ENCODE measurements at regions not wholly inside any gene's neighbourhood (a gene's known extent, or its start where the extent isn't known, plus 50 kb on each side); places are given as distances from the start of the nearest gene placed in this dataset.
A peak's percentile ranks its signal among the peaks of the same experiment; 100 is the strongest.
"Not testable (repeated sequence)": the region's sequence is repeated elsewhere in the genome, so short reads cannot be mapped to it uniquely, and the experiment has no call there.

DNA sequence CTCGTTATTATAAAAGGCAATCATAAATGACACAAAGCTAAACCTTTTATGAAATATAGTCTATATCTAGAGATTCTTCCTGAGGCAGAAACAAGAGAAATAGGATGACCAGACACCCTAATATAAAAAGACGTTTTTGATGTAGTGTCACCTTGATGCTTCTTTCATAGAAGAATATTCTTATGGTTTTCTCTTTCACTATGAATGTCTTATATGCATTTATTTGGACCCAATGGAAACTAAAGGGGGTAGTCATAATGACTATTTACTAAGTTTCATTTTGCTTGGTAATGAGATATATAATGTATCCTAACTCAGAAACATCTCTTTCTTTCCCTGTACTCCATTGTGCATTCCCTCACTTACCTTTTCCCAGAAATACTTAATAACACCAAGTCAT is 393.9 kb downstream of the RAP2B start:
- DNase-seq: no peak

DNA sequence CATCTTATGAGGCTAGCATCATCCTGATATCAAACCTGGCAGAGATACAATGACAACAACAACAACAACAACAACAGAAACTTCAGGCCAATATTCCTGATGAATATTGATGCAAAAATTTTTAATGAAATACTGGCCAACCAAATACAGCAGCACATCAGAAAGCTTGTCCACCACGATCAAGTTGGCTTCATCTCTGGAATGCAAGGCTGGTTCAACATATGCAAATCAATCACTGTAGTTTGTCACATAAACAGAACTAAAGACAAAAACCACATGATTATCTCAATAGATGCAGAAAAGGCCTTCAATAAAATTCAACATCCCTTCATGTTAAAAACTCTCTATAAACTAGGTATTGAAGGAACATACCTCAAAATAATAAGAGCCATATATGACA is 397.3 kb downstream of the RAP2B start:
- DNase-seq: not testable (repeated sequence)

DNA sequence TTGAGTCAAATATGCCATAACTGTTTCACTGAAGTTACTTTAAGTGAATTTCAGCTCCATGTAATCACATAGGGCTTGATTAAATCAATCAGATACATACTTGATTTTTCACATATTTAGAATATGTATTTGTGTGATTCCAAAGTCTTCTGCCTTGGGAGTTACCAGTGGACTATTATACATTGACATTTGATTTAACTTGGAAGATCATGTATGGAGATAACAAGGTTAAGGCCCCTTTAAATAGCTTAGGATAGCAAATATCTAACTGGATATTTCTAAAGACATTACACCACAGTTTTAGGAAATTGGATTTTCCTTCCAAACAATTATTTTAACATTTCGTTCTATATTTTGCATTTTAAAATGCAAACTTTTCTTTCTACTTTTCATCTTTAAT is 405.0 kb downstream of the RAP2B start:
- DNase-seq: no peak

DNA sequence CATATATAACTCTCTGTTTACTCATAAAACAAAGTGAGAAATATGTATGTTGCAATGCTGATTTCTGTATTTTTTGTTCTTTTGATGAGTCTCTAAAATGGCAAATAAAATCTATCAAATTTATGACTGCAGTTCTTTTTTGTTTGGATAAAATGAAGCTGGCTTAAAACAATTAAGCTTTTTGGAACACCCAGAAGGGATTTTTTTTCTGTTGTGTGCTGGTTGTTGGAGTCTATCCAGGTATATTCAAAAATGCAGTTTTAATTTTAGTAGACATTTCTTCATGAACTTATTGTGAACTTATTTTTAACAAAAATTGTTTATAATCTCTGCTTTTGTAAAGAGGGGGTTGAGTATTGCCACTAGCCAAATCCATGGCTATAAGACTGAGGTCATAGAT is 405.5 kb downstream of the RAP2B start:
- no peak for DNase-seq

DNA sequence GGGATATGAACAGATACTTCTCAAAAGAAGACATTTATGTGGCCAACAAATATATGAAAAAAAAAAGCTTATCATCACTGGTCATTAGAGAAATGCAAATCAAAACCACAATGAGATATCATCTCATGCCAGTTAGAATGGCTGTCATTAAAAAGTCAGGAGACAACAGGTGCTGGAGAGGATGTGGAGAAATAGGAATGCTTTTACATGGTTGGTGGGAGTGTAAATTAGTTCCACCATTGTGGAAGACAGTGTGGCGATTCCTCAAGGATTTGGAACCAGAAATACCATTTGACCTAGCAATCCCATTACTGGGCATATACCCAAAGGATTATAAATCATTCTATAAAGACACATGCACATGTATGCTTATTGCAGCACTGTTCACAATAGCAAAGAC is 408.5 kb downstream of the RAP2B start:
- not testable (repeated sequence) for DNase-seq

DNA sequence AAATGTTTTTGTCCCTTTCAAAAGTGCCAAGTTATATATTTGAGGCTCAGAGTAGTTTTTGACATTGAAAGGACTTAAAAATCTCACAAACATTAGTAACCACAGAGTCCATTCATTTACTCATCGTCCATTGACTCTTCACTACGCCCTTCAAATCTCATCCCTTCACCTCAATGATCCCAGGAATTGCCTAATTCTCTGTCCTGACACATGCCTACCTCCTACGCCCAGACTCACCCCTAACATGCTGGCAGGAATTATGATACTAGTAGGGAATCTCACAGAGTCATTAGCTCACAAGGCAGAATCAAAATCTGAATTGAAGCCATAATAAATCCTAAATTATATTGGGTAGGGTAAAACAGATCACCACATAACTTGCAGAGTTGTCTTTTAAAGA is 410.1 kb downstream of the RAP2B start:
- DNase-seq: no peak

DNA sequence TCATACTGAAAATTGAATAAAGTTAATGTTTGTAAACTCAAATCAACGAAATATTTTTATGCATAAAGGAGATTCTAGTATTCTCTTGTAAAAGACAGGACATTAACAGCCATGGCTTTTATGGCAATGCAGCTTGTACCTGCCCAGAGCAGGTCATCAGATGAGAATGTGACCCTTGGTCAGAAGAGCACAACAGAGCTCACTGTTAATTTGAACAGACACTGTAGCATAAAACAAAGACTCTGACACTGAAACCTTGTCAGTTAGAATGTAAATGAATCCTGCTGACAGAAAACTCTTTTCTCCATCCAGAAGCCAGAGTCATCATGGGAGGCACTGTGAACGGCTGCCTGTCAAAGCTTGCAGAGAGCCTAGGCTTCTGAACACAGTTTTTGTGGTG is 410.6 kb downstream of the RAP2B start:
- DNase-seq: no peak

DNA sequence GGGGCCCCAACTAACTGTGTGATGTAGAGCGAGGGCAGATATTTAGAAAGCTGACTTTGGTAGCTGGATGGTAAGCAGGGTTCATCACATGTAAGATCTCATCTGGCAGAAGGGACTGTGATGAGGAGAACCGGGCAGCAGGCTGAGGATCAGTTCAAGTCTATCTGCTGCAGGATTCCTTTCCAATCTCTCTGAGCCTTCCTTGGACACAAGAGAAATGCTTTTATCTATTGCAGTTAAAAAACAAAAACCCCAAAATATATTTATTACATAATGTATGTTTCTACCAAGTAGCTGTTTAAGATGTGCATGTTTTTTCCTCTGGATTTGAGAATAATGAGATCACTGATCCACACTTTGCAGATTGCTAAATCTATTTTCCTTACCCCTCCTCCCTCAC is 411.5 kb downstream of the RAP2B start:
- no peak for DNase-seq

DNA sequence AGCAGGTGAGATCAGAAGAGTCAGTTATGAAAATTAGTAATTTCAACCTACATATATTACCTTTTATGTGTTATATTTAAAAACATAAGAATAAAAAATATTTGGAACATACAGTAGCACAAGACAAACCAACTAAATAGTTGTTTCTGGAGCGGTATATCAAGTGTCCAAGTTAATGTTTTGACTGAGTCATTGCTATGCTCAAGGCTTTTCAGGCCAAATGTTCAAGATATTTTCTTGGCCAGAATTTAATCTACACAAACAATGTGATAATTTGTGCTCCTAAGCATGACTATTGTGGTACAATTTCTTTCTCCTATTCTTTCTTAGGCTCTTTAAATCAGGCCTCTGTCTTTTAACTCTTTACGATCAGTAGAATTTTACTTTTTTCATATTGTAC is 412.4 kb downstream of the RAP2B start:
- no peak for DNase-seq

DNA sequence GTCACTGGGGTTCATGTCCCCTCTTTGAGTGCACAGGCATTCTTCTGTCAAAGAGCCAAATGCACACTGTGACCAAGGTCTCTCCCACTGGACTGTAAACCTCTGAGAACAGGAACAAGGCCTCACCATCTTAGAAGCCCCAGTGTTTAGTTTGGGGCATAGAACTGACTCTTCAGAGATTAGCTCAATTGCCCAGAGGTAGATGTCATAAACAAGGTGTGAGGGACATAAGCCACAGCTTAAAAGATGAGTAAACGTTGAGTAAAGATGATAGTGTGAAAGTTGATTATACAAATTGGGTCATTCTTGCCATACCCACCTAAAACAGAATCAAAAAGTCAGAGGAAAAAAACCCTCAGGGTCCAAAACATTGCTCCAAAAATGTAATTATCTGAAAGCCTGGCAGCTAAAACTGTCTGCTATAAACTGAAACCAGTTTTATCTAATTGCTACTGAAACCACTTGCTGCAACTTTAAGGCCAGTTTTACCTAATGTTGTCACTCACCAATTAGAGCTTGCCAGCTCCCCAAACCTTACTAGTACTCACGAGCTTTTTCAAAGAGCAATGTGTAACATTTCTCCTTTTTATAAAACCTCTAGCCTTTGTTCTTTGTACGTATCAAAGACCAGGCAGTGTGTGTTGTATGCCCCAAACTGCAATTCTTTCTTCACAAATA is 415.2 kb downstream of the RAP2B start:
- no peak for DNase-seq

DNA sequence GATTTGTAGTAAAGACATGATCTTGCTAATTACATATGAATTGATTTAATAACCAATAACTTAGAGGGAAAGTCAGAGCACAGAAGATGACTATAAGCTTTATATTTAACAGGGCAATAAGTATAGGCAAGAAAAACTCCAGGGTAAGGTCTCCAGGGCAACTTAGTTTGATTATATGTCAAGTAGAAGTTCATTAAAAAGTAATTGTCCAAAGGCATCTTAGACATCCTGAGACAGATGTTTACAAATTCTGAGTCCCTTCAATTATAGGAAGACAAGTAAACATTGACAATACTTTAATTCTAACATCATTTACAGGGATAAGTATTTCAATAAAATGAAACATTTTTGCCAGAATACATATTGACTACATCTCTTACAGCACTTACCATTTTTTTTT is 416.0 kb downstream of the RAP2B start:
- DNase-seq: no peak

DNA sequence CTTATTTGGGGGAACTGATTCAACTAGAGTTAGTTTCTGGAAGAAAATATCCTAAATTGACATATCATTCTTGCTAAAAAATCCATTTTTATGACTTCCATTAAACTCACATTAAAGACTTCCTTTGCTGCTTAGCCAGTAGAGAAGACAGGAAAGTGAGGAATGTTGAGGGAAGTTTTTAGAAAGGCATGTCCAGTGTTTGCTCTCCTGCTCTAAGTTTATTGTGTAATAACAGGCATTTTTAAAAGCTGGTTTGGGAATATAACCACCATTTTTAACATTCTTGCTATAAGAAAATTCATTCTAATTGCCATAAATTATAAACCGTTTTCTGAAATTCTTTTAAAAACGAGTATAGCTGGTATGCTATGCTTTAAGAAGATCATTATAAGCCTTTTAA is 428.0 kb downstream of the RAP2B start:
- DNase-seq: no peak

DNA sequence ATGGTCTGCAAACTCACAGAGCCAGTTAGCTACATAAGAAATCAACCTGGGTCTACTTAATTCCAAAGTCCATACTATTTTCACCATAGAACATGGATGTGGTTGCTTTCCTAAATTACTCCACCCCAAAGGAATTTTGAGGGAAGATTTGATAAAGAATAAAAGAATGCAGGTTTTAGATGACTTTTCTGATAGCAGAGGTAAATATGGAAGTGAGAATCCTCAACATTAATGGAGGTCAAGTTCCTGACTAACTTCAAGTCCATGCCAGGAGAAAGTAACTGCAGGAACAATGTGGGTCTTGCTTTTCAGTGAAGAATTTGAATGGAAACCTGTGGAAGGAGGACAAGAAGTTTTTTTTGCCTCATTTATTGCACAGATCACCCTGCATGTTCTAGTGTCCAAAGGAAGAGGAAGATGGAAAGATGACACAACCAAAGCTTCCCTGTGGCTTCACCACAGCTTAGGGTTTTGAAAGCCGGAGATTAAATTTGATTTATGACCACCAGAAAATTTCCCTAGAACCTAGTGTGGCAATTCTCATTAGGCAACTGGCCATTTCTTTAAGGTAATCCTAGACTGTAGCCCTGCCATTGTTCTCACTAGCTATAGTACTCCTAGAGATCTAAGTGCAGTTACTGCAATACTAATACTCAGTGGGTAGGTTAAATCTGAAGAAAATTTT is 429.7 kb downstream of the RAP2B start:
- DNase-seq: peak; percentile 87 to 90

DNA sequence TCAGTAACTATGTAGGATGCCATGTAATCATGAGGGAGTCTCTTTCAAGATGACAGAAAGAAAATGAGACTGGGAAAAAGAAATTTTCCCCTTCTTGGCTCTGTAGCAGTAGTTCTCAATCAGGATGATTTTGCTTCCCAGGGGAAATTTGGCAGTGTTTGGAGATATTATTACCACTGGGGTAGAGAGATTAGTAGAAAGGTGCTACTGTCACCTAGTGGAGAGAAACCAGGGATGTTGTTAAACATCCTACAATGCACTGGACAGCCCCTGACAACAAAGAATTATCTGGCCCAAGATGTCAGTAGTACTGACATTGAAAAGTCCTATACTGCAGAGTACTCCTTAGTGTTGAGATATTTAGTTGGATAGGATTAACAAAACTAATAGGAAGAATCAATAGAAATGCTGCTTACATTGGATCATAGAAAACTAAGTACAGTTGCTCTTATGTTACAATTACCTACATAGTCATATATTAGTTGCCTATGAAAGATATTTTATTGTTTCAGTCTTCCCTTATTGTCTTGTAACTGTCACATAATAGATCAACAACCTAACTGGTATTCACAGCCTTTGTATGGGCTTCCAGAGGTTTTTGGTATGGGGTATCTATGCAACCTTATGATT is 433.3 kb downstream of the RAP2B start:
- peak in 1 of 2 donors; percentile 45 for DNase-seq

DNA sequence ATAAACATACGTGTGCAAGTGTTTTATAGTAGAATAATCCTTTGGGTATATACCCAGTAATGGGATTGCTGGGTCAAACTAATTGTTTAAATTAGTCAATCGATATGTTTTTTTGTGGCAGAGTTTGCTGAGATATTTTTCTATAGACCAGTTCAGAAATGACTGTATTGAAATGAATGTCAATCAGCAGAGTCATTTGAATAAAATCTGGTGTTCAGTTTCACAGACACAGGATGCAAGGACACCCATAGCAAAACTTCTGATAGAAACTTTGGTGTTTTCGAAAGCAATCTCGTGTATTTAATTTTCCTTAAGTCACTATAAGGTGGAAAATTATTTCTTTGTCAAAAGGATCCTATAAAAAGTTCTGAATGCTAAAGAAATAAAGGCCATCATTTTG is 434.4 kb downstream of the RAP2B start:
- DNase-seq: no peak

DNA sequence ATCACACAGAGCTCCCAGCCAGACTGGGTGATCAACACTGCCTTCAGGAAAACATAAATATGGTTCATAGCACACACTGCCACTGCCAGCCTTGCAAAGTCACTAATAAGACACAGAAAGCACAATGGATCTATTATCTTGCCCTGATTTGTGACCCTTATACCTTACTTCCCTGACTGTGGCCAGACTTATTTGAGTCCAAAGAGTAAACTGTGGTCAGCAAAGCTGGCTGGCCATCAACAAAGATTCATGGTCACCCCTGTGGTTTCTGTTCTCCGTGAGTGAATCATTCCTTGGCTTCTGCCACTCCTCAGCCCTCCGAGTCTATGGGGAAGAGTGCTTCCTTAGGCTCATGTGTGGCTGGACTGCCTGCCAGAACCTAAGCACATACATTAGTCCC is 437.7 kb downstream of the RAP2B start:
- DNase-seq: peak in 1 of 2 donors; percentile 18

DNA sequence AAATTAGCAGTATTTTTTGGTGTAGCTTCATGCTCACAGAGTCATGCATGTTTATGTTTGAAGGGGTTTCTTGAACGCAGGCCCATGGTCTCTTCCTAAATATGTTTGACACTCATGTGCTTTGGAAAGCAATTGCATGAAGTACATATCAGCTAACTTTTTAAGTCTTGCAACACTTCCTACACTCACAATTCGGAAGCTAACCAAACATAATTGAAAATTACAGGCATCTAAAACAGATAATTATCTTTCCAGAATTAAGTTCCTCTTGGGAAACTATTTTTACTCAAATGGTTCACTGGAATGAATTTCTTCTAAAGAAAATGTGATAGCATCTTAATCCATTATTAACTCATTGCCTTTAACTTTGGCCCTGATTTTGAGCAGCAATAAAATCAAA is 438.9 kb downstream of the RAP2B start:
- DNase-seq: no peak

DNA sequence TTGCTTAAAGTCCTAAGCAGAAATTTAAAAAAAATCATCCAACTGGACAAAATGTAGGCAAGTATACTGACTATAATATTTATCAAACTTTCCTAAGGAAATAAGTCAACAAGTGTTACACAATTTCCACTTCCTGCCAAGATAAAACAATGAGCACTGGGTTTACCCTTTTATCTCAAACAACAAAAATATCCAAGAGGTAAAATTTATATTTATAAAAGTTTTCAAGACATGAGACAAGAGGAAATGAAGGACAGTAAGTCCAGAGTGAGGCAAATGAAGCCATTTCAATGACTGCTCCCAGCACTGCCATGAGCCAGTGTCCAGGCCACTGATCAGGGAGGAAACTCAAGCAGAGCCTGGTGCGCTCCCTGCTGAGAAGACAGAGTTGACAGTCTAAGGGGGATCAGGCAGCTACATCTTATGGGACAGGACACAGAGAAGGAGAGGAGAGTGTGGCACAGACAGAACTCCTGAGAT is 439.4 kb downstream of the RAP2B start:
- no peak for DNase-seq

DNA sequence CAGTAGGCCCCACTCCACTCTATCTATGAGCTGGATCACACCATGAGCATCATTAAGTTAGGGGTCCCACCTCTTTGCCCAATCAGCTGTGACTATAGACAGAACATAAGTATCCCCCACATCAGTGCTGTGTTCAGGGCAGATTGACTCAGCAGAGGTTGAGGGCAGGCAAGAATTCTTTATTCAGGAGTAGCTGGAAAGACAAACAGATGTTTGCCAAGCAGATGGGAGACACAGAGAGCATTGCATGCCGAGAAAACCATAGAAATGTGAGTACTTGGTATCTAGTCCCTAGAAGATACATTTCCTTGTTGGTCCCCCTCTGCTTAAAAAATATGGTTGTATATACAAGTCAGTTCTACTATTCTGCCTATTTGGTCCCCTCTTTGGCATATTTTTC is 440.8 kb downstream of the RAP2B start:
- DNase-seq: no peak

DNA sequence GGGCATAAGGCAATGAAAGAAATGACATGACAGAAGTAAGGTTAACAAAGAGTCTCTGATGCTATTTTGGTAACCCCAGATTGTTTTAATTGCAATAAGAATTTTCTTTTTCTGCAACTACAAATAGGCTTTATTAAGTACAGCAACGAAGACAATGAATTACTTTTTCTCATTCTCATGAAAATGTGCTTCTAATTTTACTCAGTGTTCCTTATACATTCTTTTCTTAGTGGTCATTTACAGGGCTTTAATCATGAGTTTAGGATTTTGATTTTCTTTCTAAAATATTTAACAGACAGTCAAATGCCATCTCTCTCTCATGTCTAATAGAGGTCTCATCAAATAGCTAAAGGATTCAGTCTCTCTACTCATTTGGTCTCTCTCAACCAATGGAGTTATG is 452.1 kb downstream of the RAP2B start:
- no peak for DNase-seq

DNA sequence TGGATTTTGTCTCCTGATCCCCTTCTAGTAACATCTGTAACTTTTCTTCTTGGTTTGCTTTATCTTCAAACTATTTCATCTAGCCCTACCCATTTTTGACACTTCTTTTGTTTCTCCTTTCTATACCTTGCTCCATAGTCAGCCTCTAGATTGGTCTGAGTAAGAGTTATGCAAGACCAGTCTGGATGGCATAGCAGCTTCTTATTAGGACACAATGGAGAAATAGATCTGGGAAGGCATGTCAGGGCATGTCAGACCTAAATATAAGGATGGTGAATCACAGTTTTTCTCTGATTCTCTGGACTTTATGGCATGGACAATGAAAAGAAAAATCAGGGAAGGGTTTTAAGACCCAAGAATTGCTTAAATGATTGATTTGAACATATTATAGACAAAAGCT is 452.5 kb downstream of the RAP2B start:
- peak; percentile 53 to 72 for DNase-seq

DNA sequence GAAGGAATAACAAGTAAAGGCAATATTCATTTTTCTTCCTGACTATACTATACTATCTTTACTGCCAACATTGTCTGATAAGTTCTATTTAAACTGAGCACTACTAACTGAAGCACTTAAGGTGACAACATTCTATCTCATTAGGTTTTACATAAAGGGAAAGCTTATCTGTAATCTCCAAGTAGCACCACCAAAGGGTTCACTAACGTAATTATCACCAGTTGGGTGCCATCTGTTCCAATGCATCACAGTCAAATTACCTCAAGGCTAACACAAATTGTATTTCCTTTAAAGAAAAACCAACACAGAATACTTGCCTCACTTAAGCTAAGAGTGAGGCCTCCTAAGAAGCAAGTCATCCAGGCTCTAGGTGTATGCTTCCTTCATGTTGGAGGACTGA is 453.8 kb downstream of the RAP2B start:
- DNase-seq: no peak

DNA sequence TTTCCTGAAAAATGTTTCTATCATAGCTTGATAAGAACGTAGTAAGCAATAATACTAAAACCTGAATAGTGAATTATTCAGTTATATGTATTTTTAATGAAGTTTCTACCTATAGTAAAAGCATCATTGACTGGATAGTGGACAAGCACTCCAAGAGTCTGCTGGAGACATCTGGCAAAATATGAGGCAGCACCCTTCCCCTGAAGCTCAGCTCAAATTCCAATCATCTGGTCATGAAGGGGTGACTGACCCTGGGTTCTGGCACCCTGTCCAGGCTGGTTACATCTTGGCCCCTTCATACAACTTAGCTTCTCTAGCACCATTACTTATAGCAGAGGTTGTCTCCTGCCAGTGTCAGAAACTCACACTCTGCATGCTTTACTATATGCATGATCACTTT is 455.4 kb downstream of the RAP2B start:
- DNase-seq: no peak

DNA sequence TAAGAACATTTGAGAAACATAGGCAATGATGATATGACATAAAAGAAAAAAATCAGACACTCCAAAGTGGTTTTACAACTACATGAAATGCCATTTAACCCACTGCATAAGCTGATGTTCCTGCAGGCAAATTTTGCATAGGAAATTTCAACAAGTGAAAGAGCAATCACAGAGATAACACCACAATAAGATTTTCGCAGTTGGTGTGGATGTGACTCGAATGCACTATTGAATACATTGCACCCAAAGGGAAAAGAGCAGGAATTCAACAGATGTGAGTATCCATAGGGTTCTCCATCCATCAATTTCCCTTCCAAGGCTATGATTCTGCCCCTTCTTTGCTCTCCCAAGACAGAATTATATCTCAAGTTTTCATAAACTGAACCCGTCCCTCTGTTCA is 456.1 kb downstream of the RAP2B start:
- DNase-seq: no peak

All from inflammatory macrophage treated with lipopolysaccharide for 1 hour (primary cell).